ENCODE measurements at regions not wholly inside any gene's neighbourhood (a gene's known extent, or its start where the extent isn't known, plus 50 kb on each side); places are given as distances from the start of the nearest gene placed in this dataset.

- no peak overlapping the region for H3K27ac Mint-ChIP-seq
- no peaks in the 10 kb centered on the region for H3K9me3 Mint-ChIP-seq
- DNase-seq (ENCODE audit: low spot score in 2 of 2, unreplicated experiment in 2 of 2), result no peak
- H3K4me3 Mint-ChIP-seq, result no peak overlapping the region
- TF ChIP-seq CTCF (IDR thresholded peaks at IDR 0.05; ENCODE audit: unreplicated experiment), result no peak
- peaks cover 16% of the 10 kb centered on the region for H3K4me1 Mint-ChIP-seq
- H3K27me3 Mint-ChIP-seq (ENCODE audit: low read depth), result no peaks in the 10 kb centered on the region
- H3K36me3 Mint-ChIP-seq, result no peaks in the 10 kb centered on the region
Observed at GRCh38 chr20:6582449-6582848, 185.0 kb upstream of the BMP2 start.

- DNase-seq (ENCODE audit: low spot score in 2 of 2, unreplicated experiment in 2 of 2), result no peak
- Mint-ChIP-seq H3K27ac (no peak overlapping the region), H3K36me3 (no peaks in the 10 kb centered on the region), H3K27me3 (ENCODE audit: low read depth) (no peaks in the 10 kb centered on the region), H3K4me3 (no peak overlapping the region), H3K9me3 (no peaks in the 10 kb centered on the region), H3K4me1 (peaks cover 29% of the 10 kb centered on the region)
- TF ChIP-seq CTCF (IDR thresholded peaks at IDR 0.05; ENCODE audit: unreplicated experiment), result no peak
Observed at GRCh38 chr20:6580486-6580885, 187.0 kb upstream of the BMP2 start.

- Mint-ChIP-seq H3K27me3 (ENCODE audit: low read depth) (no peaks in the 10 kb centered on the region), H3K4me1 (peaks cover 34% of the 10 kb centered on the region), H3K9me3 (no peaks in the 10 kb centered on the region), H3K36me3 (no peaks in the 10 kb centered on the region), H3K4me3 (no peak overlapping the region), H3K27ac (no peak overlapping the region)
- no peak for DNase-seq (ENCODE audit: low spot score in 2 of 2, unreplicated experiment in 2 of 2)
- no peak for TF ChIP-seq CTCF (IDR thresholded peaks at IDR 0.05; ENCODE audit: unreplicated experiment)
Observed at GRCh38 chr20:6579824-6580223, 187.7 kb upstream of the BMP2 start.

- TF ChIP-seq CTCF (IDR thresholded peaks at IDR 0.05; ENCODE audit: unreplicated experiment), result no peak
- no peak overlapping the region for H3K27ac Mint-ChIP-seq
- DNase-seq (ENCODE audit: low spot score in 2 of 2, unreplicated experiment in 2 of 2), result no peak
- H3K27me3 Mint-ChIP-seq (ENCODE audit: low read depth), result no peaks in the 10 kb centered on the region
- no peaks in the 10 kb centered on the region for H3K9me3 Mint-ChIP-seq
- peaks cover 35% of the 10 kb centered on the region for H3K4me1 Mint-ChIP-seq
- H3K4me3 Mint-ChIP-seq, result no peak overlapping the region
- H3K36me3 Mint-ChIP-seq, result no peaks in the 10 kb centered on the region
Observed at GRCh38 chr20:6579417-6579816, 188.1 kb upstream of the BMP2 start.

- H3K4me1 Mint-ChIP-seq, result peaks cover 32% of the 10 kb centered on the region
- no peaks in the 10 kb centered on the region for H3K27me3 Mint-ChIP-seq (ENCODE audit: low read depth)
- no peak for TF ChIP-seq CTCF (IDR thresholded peaks at IDR 0.05; ENCODE audit: unreplicated experiment)
- H3K36me3 Mint-ChIP-seq, result no peaks in the 10 kb centered on the region
- DNase-seq (ENCODE audit: low spot score in 2 of 2, unreplicated experiment in 2 of 2), result no peak
- no peaks in the 10 kb centered on the region for H3K9me3 Mint-ChIP-seq
- H3K27ac Mint-ChIP-seq, result peak overlapping the region; percentile 41
- no peak overlapping the region for H3K4me3 Mint-ChIP-seq
Observed at GRCh38 chr20:6577451-6577850, 190.0 kb upstream of the BMP2 start.

- Mint-ChIP-seq H3K9me3 (no peaks in the 10 kb centered on the region), H3K27me3 (ENCODE audit: low read depth) (no peaks in the 10 kb centered on the region), H3K4me3 (no peak overlapping the region), H3K27ac (peak overlapping the region; percentile 49), H3K36me3 (no peaks in the 10 kb centered on the region), H3K4me1 (peaks cover 32% of the 10 kb centered on the region)
- DNase-seq (ENCODE audit: low spot score in 2 of 2, unreplicated experiment in 2 of 2), result no peak
- TF ChIP-seq CTCF (IDR thresholded peaks at IDR 0.05; ENCODE audit: unreplicated experiment), result no peak
Observed at GRCh38 chr20:6576726-6577125, 190.8 kb upstream of the BMP2 start.
